GM18907 (cell line): ENCODE measurements at regions not wholly inside any gene's neighbourhood (a gene's known extent, or its start where the extent isn't known, plus 50 kb on each side); places are given as distances from the start of the nearest gene placed in this dataset.
"Not testable (repeated sequence)": the region's sequence is repeated elsewhere in the genome, so short reads cannot be mapped to it uniquely, and the experiment has no call there.

ENCODE experiments used
- ATAC-seq: cut with Tn5 transposase; IDR thresholded peaks from one replicate; pipeline ENCODE4 v1.9.1; 2021; ENCODE audit warnings: mild to moderate bottlenecking, moderate library complexity; ENCODE audit not compliant: unreplicated experiment

- ATAC-seq, result not testable (repeated sequence)
These were observed 667.6 kb downstream of the UQCRFS1 start for GRCh38 chr19:28545397-28545796.

GRCh38 chr19:28544451-28545261, 668.3 kb downstream of the UQCRFS1 start:
- ATAC-seq, result no peak

GRCh38 chr19:28543244-28543776, 669.6 kb downstream of the UQCRFS1 start:
- ATAC-seq, result peak; percentile 45

GRCh38 chr19:28542394-28543243, 670.3 kb downstream of the UQCRFS1 start:
- peak; percentile 88 for ATAC-seq

GRCh38 chr19:28541602-28542393, 671.2 kb downstream of the UQCRFS1 start:
- no peak for ATAC-seq

- ATAC-seq, result no peak
These were observed 671.9 kb downstream of the UQCRFS1 start for GRCh38 chr19:28541029-28541428.

GRCh38 chr19:28540385-28540784, 672.6 kb downstream of the UQCRFS1 start:
- ATAC-seq, result not testable (repeated sequence)

- ATAC-seq, result no peak
These were observed 673.2 kb downstream of the UQCRFS1 start for GRCh38 chr19:28539759-28540158.

- ATAC-seq, result not testable (repeated sequence)
These were observed 674.4 kb downstream of the UQCRFS1 start for GRCh38 chr19:28538579-28538978.

- no peak for ATAC-seq
These were observed 675.1 kb downstream of the UQCRFS1 start for GRCh38 chr19:28537896-28538295.

- no peak for ATAC-seq
These were observed 675.9 kb downstream of the UQCRFS1 start for GRCh38 chr19:28537079-28537478.

GRCh38 chr19:28535352-28535775, 677.6 kb downstream of the UQCRFS1 start:
- ATAC-seq, result no peak

- ATAC-seq, result no peak
These were observed 678.1 kb downstream of the UQCRFS1 start for GRCh38 chr19:28534766-28535351.

- ATAC-seq, result no peak
These were observed 680.1 kb downstream of the UQCRFS1 start for GRCh38 chr19:28532765-28533341.

- no peak for ATAC-seq
These were observed 681.0 kb downstream of the UQCRFS1 start for GRCh38 chr19:28531979-28532378.

GRCh38 chr19:28530406-28531035, 682.4 kb downstream of the UQCRFS1 start:
- no peak for ATAC-seq

- ATAC-seq, result no peak
These were observed 686.9 kb downstream of the UQCRFS1 start for GRCh38 chr19:28526038-28526437.

- ATAC-seq, result no peak
These were observed 689.3 kb downstream of the UQCRFS1 start for GRCh38 chr19:28523619-28524018.

GRCh38 chr19:28522545-28522922, 690.4 kb downstream of the UQCRFS1 start:
- ATAC-seq, result no peak
